ENCODE measurements at regions not wholly inside any gene's neighbourhood (a gene's known extent, or its start where the extent isn't known, plus 50 kb on each side); places are given as distances from the start of the nearest gene placed in this dataset.

- DNase-seq (ENCODE audit: low read depth), result no peak
Observed at GRCh38 chr3:159899166-159899565, 89.5 kb upstream of the IL12A start.

- DNase-seq (ENCODE audit: low read depth), result no peak
Observed at GRCh38 chr3:159902546-159903314, 85.9 kb upstream of the IL12A start.

GRCh38 chr3:159904455-159904854, 84.2 kb upstream of the IL12A start:
- DNase-seq (ENCODE audit: low read depth), result no peak

- DNase-seq (ENCODE audit: low read depth), result no peak
Observed at GRCh38 chr3:159904911-159905310, 83.7 kb upstream of the IL12A start.

- no peak for DNase-seq (ENCODE audit: low read depth)
Observed at GRCh38 chr3:159907828-159908227, 80.8 kb upstream of the IL12A start.

GRCh38 chr3:159910991-159911663, 77.5 kb upstream of the IL12A start:
- DNase-seq (ENCODE audit: low read depth), result no peak

GRCh38 chr3:159911664-159912037, 77.0 kb upstream of the IL12A start:
- DNase-seq (ENCODE audit: low read depth), result no peak

GRCh38 chr3:159913712-159914414, 74.8 kb upstream of the IL12A start:
- no peak for DNase-seq (ENCODE audit: low read depth)

- DNase-seq (ENCODE audit: low read depth), result no peak
Observed at GRCh38 chr3:159914426-159914825, 74.2 kb upstream of the IL12A start.

GRCh38 chr3:159916052-159916451, 72.6 kb upstream of the IL12A start:
- no peak for DNase-seq (ENCODE audit: low read depth)

GRCh38 chr3:159917141-159917540, 71.5 kb upstream of the IL12A start:
- no peak for DNase-seq (ENCODE audit: low read depth)

GRCh38 chr3:159919873-159920272, 68.8 kb upstream of the IL12A start:
- DNase-seq (ENCODE audit: low read depth), result no peak

GRCh38 chr3:159922193-159922840, 66.3 kb upstream of the IL12A start:
- DNase-seq (ENCODE audit: low read depth), result no peak

GRCh38 chr3:159922861-159923312, 65.7 kb upstream of the IL12A start:
- DNase-seq (ENCODE audit: low read depth), result no peak

- DNase-seq (ENCODE audit: low read depth), result no peak
Observed at GRCh38 chr3:159923336-159923735, 65.3 kb upstream of the IL12A start.

- DNase-seq (ENCODE audit: low read depth), result no peak
Observed at GRCh38 chr3:159923956-159924355, 64.7 kb upstream of the IL12A start.

- DNase-seq (ENCODE audit: low read depth), result no peak
Observed at GRCh38 chr3:159924411-159924810, 64.2 kb upstream of the IL12A start.

GRCh38 chr3:159925248-159925647, 63.4 kb upstream of the IL12A start:
- DNase-seq (ENCODE audit: low read depth), result no peak

GRCh38 chr3:159926573-159926972, 62.1 kb upstream of the IL12A start:
- no peak for DNase-seq (ENCODE audit: low read depth)

- DNase-seq (ENCODE audit: low read depth), result no peak
Observed at GRCh38 chr3:159928071-159928491, 60.6 kb upstream of the IL12A start.

GRCh38 chr3:159928666-159929065, 60.0 kb upstream of the IL12A start:
- no peak for DNase-seq (ENCODE audit: low read depth)

Data from activated T-cell treated with anti-CD3 and anti-CD28 coated beads for 24 hours (primary cell).